Osteoblast (primary cell): ENCODE measurements at regions not wholly inside any gene's neighbourhood (a gene's known extent, or its start where the extent isn't known, plus 50 kb on each side); places are given as distances from the start of the nearest gene placed in this dataset.

Experiments
- DNase-seq: peaks from one replicate; pipeline ENCODE4 v3.0.0; 2011; ENCODE audit warnings: low spot score, mixed read lengths; ENCODE audit not compliant: insufficient read length; ENCODE audit errors: missing footprints
- H2AFZ ChIP-seq: 2 replicates; pipeline ENCODE4 v1.6.0; 2011; ENCODE audit warnings: mild to moderate bottlenecking, low read length
- H3K27ac ChIP-seq: 2 replicates; pipeline ENCODE4 v1.5.1; 2011; ENCODE audit warnings: mild to moderate bottlenecking, low read depth, low read length, moderate library complexity
- H3K27me3 ChIP-seq: 2 replicates; pipeline ENCODE4 v1.6.0; 2012; ENCODE audit warnings: mild to moderate bottlenecking, control low read depth, inconsistent platforms, low read length, moderate library complexity; ENCODE audit not compliant: insufficient read depth
- H3K36me3 ChIP-seq: 2 replicates; pipeline ENCODE4 v1.5.1; 2011; ENCODE audit warnings: mild to moderate bottlenecking, low read length, control low read depth, moderate library complexity; ENCODE audit not compliant: insufficient read depth
- H3K4me1 ChIP-seq: 2 replicates; pipeline ENCODE4 v1.5.1; 2011; ENCODE audit warnings: mild to moderate bottlenecking, low read length, control low read depth, moderate library complexity; ENCODE audit not compliant: insufficient read depth
- H3K4me2 ChIP-seq: 2 replicates; pipeline ENCODE4 v1.6.0; 2011; ENCODE audit warnings: mild to moderate bottlenecking, low read length; ENCODE audit not compliant: insufficient read depth
- H3K4me3 ChIP-seq: fragments of 200-600 bp; sonication (generic); 3 replicates; pipeline ENCODE4 v1.5.1; 2012; ENCODE audit warnings: mild to moderate bottlenecking, low read length, inconsistent platforms; ENCODE audit not compliant: insufficient read depth
- H3K79me2 ChIP-seq: 2 replicates; pipeline ENCODE4 v1.6.0; 2012; ENCODE audit warnings: mild to moderate bottlenecking, low read length, control low read depth, inconsistent platforms; ENCODE audit not compliant: insufficient read depth
- H3K9me3 ChIP-seq: 2 replicates; pipeline ENCODE4 v1.5.1; 2011; ENCODE audit warnings: low read depth, low read length, control low read depth
- H4K20me1 ChIP-seq: 2 replicates; pipeline ENCODE4 v1.6.0; 2012; ENCODE audit warnings: mild to moderate bottlenecking, low read length, control low read depth; ENCODE audit not compliant: insufficient read depth
- TF ChIP-seq, protein P1 (sequence below): IDR thresholded peaks from 2 replicates; pipeline ENCODE4 v1.5.1; 2011; ENCODE audit warnings: mild to moderate bottlenecking, low read depth, low read length, moderate library complexity; ENCODE audit errors: extremely low read depth

- Histone ChIP-seq H3K4me3 (no peak overlapping the region), H3K27me3 (no peaks in the 10 kb centered on the region), H3K4me2 (no peak overlapping the region), H3K27ac (no peak overlapping the region), H3K36me3 (no peaks in the 10 kb centered on the region), H3K9me3 (no peaks in the 10 kb centered on the region), H2AFZ (no peak overlapping the region), H3K79me2 (no peaks in the 10 kb centered on the region), H3K4me1 (no peaks in the 10 kb centered on the region), H4K20me1 (no peaks in the 10 kb centered on the region)
- no peak for DNase-seq
- TF ChIP-seq, protein P1, sequence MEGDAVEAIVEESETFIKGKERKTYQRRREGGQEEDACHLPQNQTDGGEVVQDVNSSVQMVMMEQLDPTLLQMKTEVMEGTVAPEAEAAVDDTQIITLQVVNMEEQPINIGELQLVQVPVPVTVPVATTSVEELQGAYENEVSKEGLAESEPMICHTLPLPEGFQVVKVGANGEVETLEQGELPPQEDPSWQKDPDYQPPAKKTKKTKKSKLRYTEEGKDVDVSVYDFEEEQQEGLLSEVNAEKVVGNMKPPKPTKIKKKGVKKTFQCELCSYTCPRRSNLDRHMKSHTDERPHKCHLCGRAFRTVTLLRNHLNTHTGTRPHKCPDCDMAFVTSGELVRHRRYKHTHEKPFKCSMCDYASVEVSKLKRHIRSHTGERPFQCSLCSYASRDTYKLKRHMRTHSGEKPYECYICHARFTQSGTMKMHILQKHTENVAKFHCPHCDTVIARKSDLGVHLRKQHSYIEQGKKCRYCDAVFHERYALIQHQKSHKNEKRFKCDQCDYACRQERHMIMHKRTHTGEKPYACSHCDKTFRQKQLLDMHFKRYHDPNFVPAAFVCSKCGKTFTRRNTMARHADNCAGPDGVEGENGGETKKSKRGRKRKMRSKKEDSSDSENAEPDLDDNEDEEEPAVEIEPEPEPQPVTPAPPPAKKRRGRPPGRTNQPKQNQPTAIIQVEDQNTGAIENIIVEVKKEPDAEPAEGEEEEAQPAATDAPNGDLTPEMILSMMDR: no peak
These were observed 429.1 kb upstream of the CDH4 start for GRCh38 chr20:60822699-60823607.

- H3K9me3 ChIP-seq: no peaks in the 10 kb centered on the region
- TF ChIP-seq, protein P1: no peak
- no peaks in the 10 kb centered on the region for H4K20me1 ChIP-seq
- H3K27me3 ChIP-seq: no peaks in the 10 kb centered on the region
- H3K4me3 ChIP-seq: no peak overlapping the region
- H3K4me2 ChIP-seq: no peak overlapping the region
- DNase-seq: no peak
- H3K27ac ChIP-seq: no peak overlapping the region
- H3K36me3 ChIP-seq: no peaks in the 10 kb centered on the region
- no peaks in the 10 kb centered on the region for H3K4me1 ChIP-seq
- H3K79me2 ChIP-seq: no peaks in the 10 kb centered on the region
- no peak overlapping the region for H2AFZ ChIP-seq
These were observed 416.2 kb upstream of the CDH4 start for GRCh38 chr20:60835876-60836275.

DNA sequence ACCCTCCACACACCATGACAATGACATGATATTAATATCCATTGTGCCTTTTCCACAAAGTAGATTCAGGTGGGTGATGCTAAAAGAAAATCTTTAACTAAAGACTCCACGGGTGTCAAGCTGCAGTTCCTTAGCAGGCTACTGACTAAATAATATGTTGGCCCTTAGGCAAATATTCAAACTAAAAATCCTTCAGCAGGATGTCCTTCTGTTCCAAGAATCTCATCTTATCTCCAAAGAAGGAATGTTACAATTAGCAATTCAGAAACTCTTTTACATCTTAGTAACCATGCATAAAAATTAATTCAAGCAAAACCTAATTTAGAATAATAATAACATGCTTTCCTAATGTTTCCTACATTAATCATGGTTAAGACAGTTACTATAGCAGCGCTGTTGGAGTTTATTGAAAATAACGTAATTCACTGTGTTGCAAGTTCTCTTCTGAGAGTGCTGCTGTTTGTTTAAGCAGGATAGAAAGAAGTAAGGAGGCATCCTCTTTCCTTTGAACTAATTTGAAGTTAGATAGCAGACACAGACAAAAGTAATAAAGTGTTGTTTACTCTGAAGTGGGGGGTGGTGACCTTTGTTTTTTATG is 414.8 kb upstream of the CDH4 start:
- Histone ChIP-seq H3K27me3 (no peaks in the 10 kb centered on the region), H3K4me2 (no peak overlapping the region), H3K36me3 (no peaks in the 10 kb centered on the region), H4K20me1 (no peaks in the 10 kb centered on the region), H3K9me3 (no peaks in the 10 kb centered on the region), H3K4me3 (no peak overlapping the region), H2AFZ (no peak overlapping the region), H3K4me1 (no peaks in the 10 kb centered on the region), H3K79me2 (no peaks in the 10 kb centered on the region), H3K27ac (no peak overlapping the region)
- TF ChIP-seq, protein P1: no peak
- DNase-seq: no peak

- no peak overlapping the region for H3K4me2 ChIP-seq
- no peak for DNase-seq
- H3K27me3 ChIP-seq: no peaks in the 10 kb centered on the region
- H3K36me3 ChIP-seq: no peaks in the 10 kb centered on the region
- no peaks in the 10 kb centered on the region for H3K79me2 ChIP-seq
- H3K4me3 ChIP-seq: no peak overlapping the region
- no peaks in the 10 kb centered on the region for H4K20me1 ChIP-seq
- TF ChIP-seq, protein P1: no peak
- H2AFZ ChIP-seq: no peak overlapping the region
- no peaks in the 10 kb centered on the region for H3K4me1 ChIP-seq
- no peaks in the 10 kb centered on the region for H3K9me3 ChIP-seq
- no peak overlapping the region for H3K27ac ChIP-seq
These were observed 413.8 kb upstream of the CDH4 start for GRCh38 chr20:60838297-60838696.
